HL-60 (cell line): ENCODE measurements at regions not wholly inside any gene's neighbourhood (a gene's known extent, or its start where the extent isn't known, plus 50 kb on each side); places are given as distances from the start of the nearest gene placed in this dataset.

Experiments
- DNase-seq, 2 experiments: peaks; one replicate each; pipeline ENCODE4 v3.0.0-alpha.2; 2010 to 2020; ENCODE audit warnings: low read depth in 1 of 2, low spot score in 1 of 2
- H3K27ac ChIP-seq: fragments of 250-450 bp; sonication (Bioruptor Pico); replicated peaks from 2 replicates; pipeline ENCODE4 v1.5.1; 2020; ENCODE audit warnings: mild to moderate bottlenecking, moderate library complexity
- H3K27me3 ChIP-seq: fragments of 250-450 bp; sonication (Bioruptor Pico); 2 replicates; pipeline ENCODE4 v1.5.1; 2021; ENCODE audit warnings: mild to moderate bottlenecking, moderate library complexity; ENCODE audit not compliant: insufficient read depth, poor library complexity, severe bottlenecking
- H3K4me3 ChIP-seq: replicated peaks from 2 replicates; pipeline ENCODE4 v1.5.1; 2011; ENCODE audit warnings: mild to moderate bottlenecking, control low read depth, low read length; ENCODE audit not compliant: insufficient read depth
- GABPA ChIP-seq: IDR thresholded peaks from 2 replicates; pipeline ENCODE4 v1.6.1; 2012; ENCODE audit warnings: low read depth
- POLR2AphosphoS5 ChIP-seq: IDR thresholded peaks from 2 replicates; pipeline ENCODE4 v1.6.1; 2012; ENCODE audit warnings: low read depth
- SPI1 ChIP-seq: IDR thresholded peaks from 2 replicates; pipeline ENCODE4 v1.6.1; 2012; ENCODE audit warnings: low read depth, mild to moderate bottlenecking, borderline replicate concordance
- TF ChIP-seq, protein P1 (sequence below): IDR thresholded peaks from 2 replicates; pipeline ENCODE4 v1.6.1; 2012; ENCODE audit warnings: low read depth; ENCODE audit not compliant: insufficient replicate concordance
- TF ChIP-seq, protein P2 (sequence below): IDR thresholded peaks from one replicate; pipeline ENCODE4 v1.5.1; 2011; ENCODE audit warnings: low read length, control low read depth, inconsistent platforms; ENCODE audit not compliant: insufficient read depth

DNA sequence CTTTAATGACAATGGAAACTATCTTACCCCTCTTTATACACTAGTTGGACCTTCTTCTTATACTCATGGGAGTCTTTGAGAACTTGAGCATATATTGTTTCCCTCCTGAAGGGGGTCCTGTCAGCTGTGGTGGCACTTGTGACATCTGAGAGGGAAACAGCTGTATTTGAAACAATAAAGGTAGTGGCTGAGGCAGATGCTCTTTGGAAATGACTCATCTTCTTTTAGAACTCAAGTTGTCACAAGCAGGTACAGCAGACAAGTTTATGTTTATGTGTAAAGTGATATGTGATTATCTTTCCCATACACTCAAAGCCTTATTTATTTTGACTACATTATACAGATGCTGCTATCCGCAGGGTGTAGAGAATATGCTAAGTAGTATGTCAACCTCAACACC, 220.0 kb upstream of the GRM7 start:
- no peak for DNase-seq
- H3K4me3 ChIP-seq, result no peak overlapping the region
- H3K27me3 ChIP-seq, result no peaks in the 10 kb centered on the region
- H3K27ac ChIP-seq, result no peak overlapping the region
- TF ChIP-seq SPI1 (no peak), POLR2AphosphoS5 (no peak)

DNA sequence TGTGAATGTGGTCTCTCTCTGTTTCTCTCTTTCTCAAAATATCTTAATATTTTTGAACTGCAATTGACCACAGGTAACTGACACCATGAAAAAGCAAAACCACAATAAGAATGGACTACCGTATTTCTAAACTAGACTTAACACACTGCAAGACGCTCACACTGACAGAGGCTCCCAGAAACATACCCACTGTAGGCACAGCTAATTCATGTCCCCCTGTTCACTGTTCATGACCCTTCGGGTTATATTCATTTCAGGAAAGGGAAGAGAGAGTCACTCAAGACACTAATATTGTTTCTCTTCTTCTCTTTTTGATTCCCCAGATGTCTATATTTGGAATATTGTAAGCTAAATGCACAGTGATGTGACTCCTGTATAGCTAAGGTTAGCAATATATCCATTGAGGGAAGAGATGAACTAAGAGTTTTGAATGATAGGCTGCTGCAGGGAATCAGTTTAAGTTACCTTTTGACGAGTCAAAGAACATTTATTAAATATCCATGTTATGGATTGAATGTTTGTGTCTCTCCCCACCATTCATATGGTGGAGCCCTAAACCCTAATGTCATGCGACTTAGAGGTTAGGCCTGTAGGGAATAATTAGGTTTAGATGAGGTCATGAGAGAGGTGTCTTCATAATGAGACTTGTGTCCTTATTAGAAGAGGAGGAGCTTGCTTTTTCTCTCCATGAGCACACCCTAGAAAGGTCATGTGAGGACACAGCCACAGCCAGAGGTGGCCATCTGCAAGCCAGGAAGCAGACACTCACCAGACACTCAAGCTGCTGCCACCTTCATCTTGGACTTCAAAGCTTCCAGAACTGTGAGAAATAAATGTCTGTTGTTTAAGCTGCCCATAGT, 216.6 kb upstream of the GRM7 start:
- TF ChIP-seq SPI1, result no peak
- TF ChIP-seq GABPA, result no peak
- TF ChIP-seq, protein P1, sequence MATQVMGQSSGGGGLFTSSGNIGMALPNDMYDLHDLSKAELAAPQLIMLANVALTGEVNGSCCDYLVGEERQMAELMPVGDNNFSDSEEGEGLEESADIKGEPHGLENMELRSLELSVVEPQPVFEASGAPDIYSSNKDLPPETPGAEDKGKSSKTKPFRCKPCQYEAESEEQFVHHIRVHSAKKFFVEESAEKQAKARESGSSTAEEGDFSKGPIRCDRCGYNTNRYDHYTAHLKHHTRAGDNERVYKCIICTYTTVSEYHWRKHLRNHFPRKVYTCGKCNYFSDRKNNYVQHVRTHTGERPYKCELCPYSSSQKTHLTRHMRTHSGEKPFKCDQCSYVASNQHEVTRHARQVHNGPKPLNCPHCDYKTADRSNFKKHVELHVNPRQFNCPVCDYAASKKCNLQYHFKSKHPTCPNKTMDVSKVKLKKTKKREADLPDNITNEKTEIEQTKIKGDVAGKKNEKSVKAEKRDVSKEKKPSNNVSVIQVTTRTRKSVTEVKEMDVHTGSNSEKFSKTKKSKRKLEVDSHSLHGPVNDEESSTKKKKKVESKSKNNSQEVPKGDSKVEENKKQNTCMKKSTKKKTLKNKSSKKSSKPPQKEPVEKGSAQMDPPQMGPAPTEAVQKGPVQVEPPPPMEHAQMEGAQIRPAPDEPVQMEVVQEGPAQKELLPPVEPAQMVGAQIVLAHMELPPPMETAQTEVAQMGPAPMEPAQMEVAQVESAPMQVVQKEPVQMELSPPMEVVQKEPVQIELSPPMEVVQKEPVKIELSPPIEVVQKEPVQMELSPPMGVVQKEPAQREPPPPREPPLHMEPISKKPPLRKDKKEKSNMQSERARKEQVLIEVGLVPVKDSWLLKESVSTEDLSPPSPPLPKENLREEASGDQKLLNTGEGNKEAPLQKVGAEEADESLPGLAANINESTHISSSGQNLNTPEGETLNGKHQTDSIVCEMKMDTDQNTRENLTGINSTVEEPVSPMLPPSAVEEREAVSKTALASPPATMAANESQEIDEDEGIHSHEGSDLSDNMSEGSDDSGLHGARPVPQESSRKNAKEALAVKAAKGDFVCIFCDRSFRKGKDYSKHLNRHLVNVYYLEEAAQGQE, result no peak
- TF ChIP-seq, protein P2, sequence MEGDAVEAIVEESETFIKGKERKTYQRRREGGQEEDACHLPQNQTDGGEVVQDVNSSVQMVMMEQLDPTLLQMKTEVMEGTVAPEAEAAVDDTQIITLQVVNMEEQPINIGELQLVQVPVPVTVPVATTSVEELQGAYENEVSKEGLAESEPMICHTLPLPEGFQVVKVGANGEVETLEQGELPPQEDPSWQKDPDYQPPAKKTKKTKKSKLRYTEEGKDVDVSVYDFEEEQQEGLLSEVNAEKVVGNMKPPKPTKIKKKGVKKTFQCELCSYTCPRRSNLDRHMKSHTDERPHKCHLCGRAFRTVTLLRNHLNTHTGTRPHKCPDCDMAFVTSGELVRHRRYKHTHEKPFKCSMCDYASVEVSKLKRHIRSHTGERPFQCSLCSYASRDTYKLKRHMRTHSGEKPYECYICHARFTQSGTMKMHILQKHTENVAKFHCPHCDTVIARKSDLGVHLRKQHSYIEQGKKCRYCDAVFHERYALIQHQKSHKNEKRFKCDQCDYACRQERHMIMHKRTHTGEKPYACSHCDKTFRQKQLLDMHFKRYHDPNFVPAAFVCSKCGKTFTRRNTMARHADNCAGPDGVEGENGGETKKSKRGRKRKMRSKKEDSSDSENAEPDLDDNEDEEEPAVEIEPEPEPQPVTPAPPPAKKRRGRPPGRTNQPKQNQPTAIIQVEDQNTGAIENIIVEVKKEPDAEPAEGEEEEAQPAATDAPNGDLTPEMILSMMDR, result no peak
- TF ChIP-seq POLR2AphosphoS5, result no peak
- peak in 1 of 2 experiments; percentile 23 for DNase-seq
- H3K4me3 ChIP-seq, result no peak overlapping the region
- no peaks in the 10 kb centered on the region for H3K27me3 ChIP-seq
- no peak overlapping the region for H3K27ac ChIP-seq

DNA sequence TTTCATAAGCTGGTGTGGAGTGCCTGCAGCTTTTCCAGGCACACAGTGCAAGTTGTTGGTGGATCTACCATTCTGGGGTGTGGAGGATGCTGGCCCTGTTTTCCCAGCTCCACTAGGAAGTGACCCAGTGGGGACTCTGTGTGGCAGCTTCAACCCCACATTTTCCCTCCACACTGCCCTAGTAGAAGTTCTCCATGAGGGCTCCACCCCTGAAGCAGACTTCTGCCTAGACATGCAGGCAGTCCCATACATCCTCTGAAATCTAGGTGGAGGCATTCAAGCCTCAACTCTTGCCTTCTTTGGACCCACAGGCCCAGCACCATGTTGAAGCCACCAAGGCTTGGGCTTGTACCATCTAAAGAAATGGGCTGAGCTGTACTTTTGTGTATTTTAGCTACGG, 206.2 kb upstream of the GRM7 start:
- no peak overlapping the region for H3K4me3 ChIP-seq
- H3K27ac ChIP-seq, result no peak overlapping the region
- TF ChIP-seq GABPA (no peak), POLR2AphosphoS5 (no peak), SPI1 (no peak)
- TF ChIP-seq, protein P2, result no peak
- TF ChIP-seq, protein P1, result no peak
- DNase-seq, result no peak
- no peaks in the 10 kb centered on the region for H3K27me3 ChIP-seq

DNA sequence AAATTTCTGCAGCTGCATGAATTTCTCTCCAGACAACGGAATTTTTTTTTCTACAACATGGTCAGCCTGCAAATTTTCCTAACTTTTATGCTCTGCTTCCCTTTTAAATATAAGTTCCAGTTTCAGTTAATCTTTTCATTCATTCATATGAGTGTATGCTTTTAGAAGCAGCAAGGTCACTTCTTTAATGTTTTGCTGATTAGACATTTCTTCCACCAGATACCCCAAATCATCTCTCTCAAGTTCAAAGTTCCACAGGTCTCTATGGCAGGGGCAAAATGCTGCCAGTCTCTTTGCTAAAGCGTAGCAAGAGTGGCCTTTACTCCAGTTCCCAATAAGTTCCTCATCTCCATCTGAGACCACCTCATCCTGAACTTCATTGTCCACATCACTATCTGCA, 205.6 kb upstream of the GRM7 start:
- DNase-seq, result no peak
- Histone ChIP-seq H3K27me3 (no peaks in the 10 kb centered on the region), H3K4me3 (no peak overlapping the region), H3K27ac (no peak overlapping the region)
- TF ChIP-seq GABPA (no peak), POLR2AphosphoS5 (no peak), SPI1 (no peak)
- TF ChIP-seq, protein P2, result no peak
- TF ChIP-seq, protein P1, result no peak
